SJCRH30 (cell line): ENCODE measurements at regions not wholly inside any gene's neighbourhood (a gene's known extent, or its start where the extent isn't known, plus 50 kb on each side); places are given as distances from the start of the nearest gene placed in this dataset.
A peak's percentile ranks its signal among the peaks of the same experiment; 100 is the strongest.
"Not testable (repeated sequence)": the region's sequence is repeated elsewhere in the genome, so short reads cannot be mapped to it uniquely, and the experiment has no call there.

Source experiments
- DNase-seq, 2 experiments: peaks; one replicate each; pipeline ENCODE4 v3.0.0-alpha.2; 2015 to 2020
- H3K27ac ChIP-seq: fragments of 250-450 bp; sonication (Bioruptor Pico); 2 replicates; pipeline ENCODE4 v1.5.1; 2020; ENCODE audit warnings: mild to moderate bottlenecking, moderate library complexity
- H3K27me3 ChIP-seq: fragments of 250-450 bp; sonication (Bioruptor Pico); 2 replicates; pipeline ENCODE4 v1.5.1; 2020; ENCODE audit warnings: mild to moderate bottlenecking, moderate library complexity
- H3K36me3 ChIP-seq: fragments of 250-450 bp; sonication (Bioruptor Pico); 2 replicates; pipeline ENCODE4 v1.5.1; 2020; ENCODE audit warnings: mild to moderate bottlenecking, moderate library complexity
- H3K4me1 ChIP-seq: fragments of 250-450 bp; sonication (Bioruptor Pico); 2 replicates; pipeline ENCODE4 v1.5.1; 2020; ENCODE audit warnings: mild to moderate bottlenecking, moderate library complexity
- H3K4me3 ChIP-seq: fragments of 250-450 bp; sonication (Bioruptor Pico); 2 replicates; pipeline ENCODE4 v1.5.1; 2020; ENCODE audit warnings: mild to moderate bottlenecking, moderate library complexity
- H3K9me3 ChIP-seq: fragments of 250-450 bp; sonication (Bioruptor Pico); replicated peaks from 2 replicates; pipeline ENCODE4 v1.5.1; 2020; ENCODE audit warnings: mild to moderate bottlenecking, moderate library complexity

GRCh38 chr2:37722971-37723370, 51.5 kb upstream of the CDC42EP3 start:
- not testable (repeated sequence) for H3K4me3 ChIP-seq, DNase-seq
- H3K9me3 ChIP-seq = peaks cover 25% of the 10 kb centered on the region

GRCh38 chr2:37730037-37730818, 58.8 kb upstream of the CDC42EP3 start:
- H3K27me3 ChIP-seq = no peaks in the 10 kb centered on the region
- no peak overlapping the region for H3K4me3 ChIP-seq
- 0 out of 2 replicates have a peak, but pooled peaks cover 3% of the 10 kb centered on the region for H3K9me3 ChIP-seq
- no peak for DNase-seq
- H3K4me1 ChIP-seq = peaks cover 11% of the 10 kb centered on the region
- no peak overlapping the region for H3K27ac ChIP-seq
- H3K36me3 ChIP-seq = no peaks in the 10 kb centered on the region

More at GRCh38 chr2:37722971-37723370, 51.5 kb upstream of the CDC42EP3 start:
- H3K4me1 ChIP-seq = peaks cover 11% of the 10 kb centered on the region
- not testable (repeated sequence) for H3K27me3 ChIP-seq, H3K36me3 ChIP-seq, H3K27ac ChIP-seq

DNA sequence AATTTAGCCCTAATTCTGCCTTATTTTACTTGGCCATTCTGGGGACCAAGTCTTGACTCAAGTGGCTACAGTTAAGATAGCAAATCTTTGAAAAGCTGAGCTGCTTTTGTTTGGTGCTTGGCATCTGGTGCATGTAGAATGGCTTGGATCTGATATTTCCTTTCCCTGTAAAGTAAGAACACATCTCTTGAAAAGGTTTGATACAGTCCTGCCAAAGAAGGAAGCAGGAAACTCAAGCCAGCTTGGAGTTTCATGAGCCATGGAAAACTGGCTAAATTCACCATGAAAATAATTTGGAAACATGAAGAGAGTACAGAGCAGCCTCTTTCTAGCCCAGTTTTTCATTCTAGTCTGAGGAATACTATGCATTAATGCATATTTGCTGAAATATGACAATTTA, 61.0 kb upstream of the CDC42EP3 start:
- H3K9me3 ChIP-seq, DNase-seq, H3K4me3 ChIP-seq, H3K36me3 ChIP-seq, H3K27ac ChIP-seq, H3K27me3 ChIP-seq: not testable (repeated sequence)
- peaks cover 18% of the 10 kb centered on the region for H3K4me1 ChIP-seq

DNA sequence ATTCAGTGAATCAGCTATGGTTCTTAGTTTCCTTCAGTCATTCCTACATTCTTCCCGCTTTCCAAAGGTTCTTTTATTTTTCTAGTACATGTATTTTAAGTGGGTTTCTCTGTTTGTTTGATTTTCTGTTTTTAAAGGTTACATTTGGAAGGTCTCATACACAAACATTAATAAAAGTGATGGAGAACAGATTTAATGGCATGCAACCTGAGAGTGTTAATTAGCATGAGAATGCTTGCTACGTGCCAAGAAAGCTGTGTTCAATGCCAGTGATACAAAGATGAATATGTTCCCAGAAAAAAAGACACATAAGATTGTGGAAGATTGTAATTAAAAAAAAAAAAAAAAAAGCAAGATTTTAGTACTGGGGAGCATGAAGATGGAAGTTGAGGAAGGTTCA, 61.8 kb upstream of the CDC42EP3 start:
- DNase-seq = no peak
- Histone ChIP-seq H3K4me3 (no peak overlapping the region), H3K36me3 (no peaks in the 10 kb centered on the region), H3K27me3 (no peaks in the 10 kb centered on the region), H3K9me3 (0 out of 2 replicates have a peak, but pooled peaks cover 2% of the 10 kb centered on the region), H3K4me1 (peaks cover 18% of the 10 kb centered on the region), H3K27ac (no peak overlapping the region)

GRCh38 chr2:37733955-37734354, 62.5 kb upstream of the CDC42EP3 start:
- H3K4me3 ChIP-seq, H3K27ac ChIP-seq, H3K9me3 ChIP-seq, H3K27me3 ChIP-seq, H3K36me3 ChIP-seq, DNase-seq: not testable (repeated sequence)
- peaks cover 18% of the 10 kb centered on the region for H3K4me1 ChIP-seq

GRCh38 chr2:37734891-37735523, 63.6 kb upstream of the CDC42EP3 start:
- H3K4me1 ChIP-seq = peaks cover 18% of the 10 kb centered on the region
- not testable (repeated sequence) for H3K36me3 ChIP-seq, H3K4me3 ChIP-seq, H3K9me3 ChIP-seq, H3K27me3 ChIP-seq
- H3K27ac ChIP-seq = peak overlapping the region; percentile 11; the same call in 1 of the 2 replicates
- peak in 1 of 2 experiments; percentile 22 for DNase-seq

GRCh38 chr2:37735524-37735910, 64.1 kb upstream of the CDC42EP3 start:
- H3K4me3 ChIP-seq, H3K36me3 ChIP-seq, H3K9me3 ChIP-seq, H3K27me3 ChIP-seq: not testable (repeated sequence)
- peak; percentile 55 to 65 for DNase-seq
- Histone ChIP-seq H3K27ac (peak overlapping the region; percentile 11; the same call in 1 of the 2 replicates), H3K4me1 (peaks cover 18% of the 10 kb centered on the region)

DNA sequence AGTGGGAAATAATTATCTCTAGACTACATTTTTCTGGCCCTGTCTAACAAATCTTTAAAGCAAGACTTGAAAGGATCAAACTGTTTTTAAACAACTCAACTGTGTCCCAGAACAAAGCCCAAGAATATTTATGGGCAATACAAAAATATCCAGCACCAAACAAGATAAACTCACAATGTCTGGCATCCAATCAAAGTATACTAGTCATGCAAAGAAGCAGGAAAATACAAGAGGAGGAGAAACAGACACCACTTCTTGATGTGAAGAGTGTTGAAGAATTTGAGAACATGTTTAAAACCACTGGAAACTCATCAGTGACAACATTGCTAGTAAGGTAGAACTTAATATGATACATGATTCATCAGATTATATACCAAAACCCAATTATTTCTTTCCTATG, 66.1 kb upstream of the CDC42EP3 start:
- no peaks in the 10 kb centered on the region for H3K36me3 ChIP-seq
- no peak overlapping the region for H3K27ac ChIP-seq
- DNase-seq = no peak
- H3K4me3 ChIP-seq = no peak overlapping the region
- no peaks in the 10 kb centered on the region for H3K27me3 ChIP-seq
- H3K9me3 ChIP-seq = peaks cover 2% of the 10 kb centered on the region; the same call in 1 of the 2 replicates
- peaks cover 17% of the 10 kb centered on the region for H3K4me1 ChIP-seq

- Histone ChIP-seq H3K27ac (no peak overlapping the region), H3K4me3 (no peak overlapping the region), H3K9me3 (peaks cover 2% of the 10 kb centered on the region; the same call in 1 of the 2 replicates), H3K36me3 (no peaks in the 10 kb centered on the region), H3K4me1 (peaks cover 13% of the 10 kb centered on the region), H3K27me3 (no peaks in the 10 kb centered on the region)
- no peak for DNase-seq
These were observed 66.9 kb upstream of the CDC42EP3 start for GRCh38 chr2:37738266-37738885.

- H3K27me3 ChIP-seq = no peaks in the 10 kb centered on the region
- peaks cover 13% of the 10 kb centered on the region for H3K4me1 ChIP-seq
- H3K4me3 ChIP-seq = no peak overlapping the region
- no peaks in the 10 kb centered on the region for H3K36me3 ChIP-seq
- no peak for DNase-seq
- peaks cover 2% of the 10 kb centered on the region; the same call in 1 of the 2 replicates for H3K9me3 ChIP-seq
- no peak overlapping the region for H3K27ac ChIP-seq
These were observed 67.7 kb upstream of the CDC42EP3 start for GRCh38 chr2:37739153-37739552.

DNA sequence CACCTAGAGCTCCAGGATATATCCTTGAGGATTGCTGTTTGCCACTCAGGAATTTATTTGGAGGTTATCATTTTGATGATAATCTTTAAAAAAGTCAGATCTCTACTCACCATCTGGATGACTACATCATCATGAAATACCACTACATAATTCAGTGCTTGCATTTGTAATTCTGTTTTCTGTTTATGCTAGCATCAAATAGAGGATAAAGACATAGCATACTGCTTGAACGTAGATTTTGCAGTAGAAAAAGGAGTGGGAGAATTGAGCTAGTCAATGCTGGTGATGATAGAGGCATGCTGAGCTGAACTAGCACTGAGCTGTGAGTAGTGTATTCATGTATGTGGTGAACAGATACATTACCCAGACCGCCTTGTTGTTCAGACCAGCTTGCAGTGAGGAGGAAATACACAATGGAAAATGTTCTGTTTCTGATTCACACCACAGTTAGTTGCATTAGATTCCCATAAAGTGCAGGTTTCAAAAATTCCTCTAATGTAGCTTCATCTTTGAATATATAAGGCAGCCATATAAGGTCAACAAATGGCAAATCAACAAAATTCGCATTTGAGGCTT, 68.8 kb upstream of the CDC42EP3 start:
- Histone ChIP-seq H3K27ac (no peak overlapping the region), H3K4me3 (no peak overlapping the region), H3K36me3 (no peaks in the 10 kb centered on the region), H3K9me3 (peaks cover 7% of the 10 kb centered on the region), H3K27me3 (no peaks in the 10 kb centered on the region), H3K4me1 (peaks cover 7% of the 10 kb centered on the region)
- DNase-seq = no peak

DNA sequence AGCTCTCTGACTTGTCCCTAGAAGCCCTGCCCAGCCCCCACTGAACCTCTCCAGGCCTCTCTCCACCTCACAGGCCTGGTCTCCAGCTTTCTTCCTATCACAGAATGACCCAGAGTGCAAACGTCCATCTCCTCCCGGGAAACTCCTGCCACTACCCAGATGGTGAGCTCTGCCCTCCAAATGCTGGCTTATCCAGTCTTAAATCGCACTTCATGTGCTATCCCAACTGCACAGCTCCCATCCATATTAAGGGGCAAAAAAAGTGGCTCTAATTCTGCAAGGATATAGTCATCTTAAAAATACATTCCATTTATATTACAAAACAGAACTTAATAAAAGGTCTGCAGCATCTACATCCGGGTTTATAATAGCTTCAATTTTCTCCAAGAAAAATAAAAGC, 70.8 kb upstream of the CDC42EP3 start:
- no peaks in the 10 kb centered on the region for H3K27me3 ChIP-seq
- H3K4me1 ChIP-seq = no peaks in the 10 kb centered on the region
- no peak overlapping the region for H3K4me3 ChIP-seq
- DNase-seq = no peak
- peaks cover 7% of the 10 kb centered on the region for H3K9me3 ChIP-seq
- H3K36me3 ChIP-seq = no peaks in the 10 kb centered on the region
- no peak overlapping the region for H3K27ac ChIP-seq

GRCh38 chr2:37744010-37744409, 72.6 kb upstream of the CDC42EP3 start:
- H3K27ac ChIP-seq = no peak overlapping the region
- peaks cover 5% of the 10 kb centered on the region for H3K9me3 ChIP-seq
- no peak for DNase-seq
- H3K36me3 ChIP-seq = no peaks in the 10 kb centered on the region
- no peak overlapping the region for H3K4me3 ChIP-seq
- 0 out of 2 replicates have a peak, but pooled peaks cover 3% of the 10 kb centered on the region for H3K4me1 ChIP-seq
- H3K27me3 ChIP-seq = no peaks in the 10 kb centered on the region

DNA sequence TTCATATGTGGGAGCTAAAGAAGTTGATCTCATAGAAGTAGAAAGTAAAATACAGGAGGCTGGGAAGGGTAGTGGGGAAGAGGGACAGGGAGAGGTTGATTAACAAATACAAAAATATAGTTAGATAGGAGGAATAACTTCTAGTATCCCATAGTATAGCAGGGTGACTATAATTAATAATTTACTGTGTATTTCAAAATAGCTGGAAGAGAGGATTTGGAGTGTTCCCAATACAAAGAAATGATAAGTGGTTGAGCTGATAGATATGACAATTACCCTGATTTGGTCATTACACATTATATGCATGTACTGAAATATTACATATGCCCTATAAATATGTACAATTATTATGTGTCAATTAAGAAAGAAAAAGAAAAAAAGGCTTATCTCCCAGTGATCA, 73.5 kb upstream of the CDC42EP3 start:
- H3K27me3 ChIP-seq, H3K4me3 ChIP-seq, H3K4me1 ChIP-seq, DNase-seq, H3K27ac ChIP-seq, H3K9me3 ChIP-seq, H3K36me3 ChIP-seq: not testable (repeated sequence)

DNA sequence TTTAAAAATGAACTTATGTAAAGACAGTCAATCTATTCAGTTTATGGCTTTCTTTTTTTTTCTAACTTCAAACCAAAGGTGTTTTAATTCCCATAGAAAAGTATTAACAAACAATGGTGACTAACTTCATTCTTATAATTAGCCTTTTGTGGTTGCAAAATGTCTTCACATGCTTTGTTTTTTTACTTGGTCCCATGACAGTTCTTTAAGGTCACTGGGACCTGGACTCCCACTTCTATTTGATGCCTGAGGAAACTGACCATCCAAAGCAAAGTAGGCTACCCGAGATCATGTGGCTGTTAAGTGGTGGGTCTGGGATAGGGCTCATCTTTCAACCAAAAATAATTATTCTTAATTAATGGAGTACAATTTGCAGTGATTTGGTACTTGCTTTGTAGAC, 74.6 kb upstream of the CDC42EP3 start:
- not testable (repeated sequence) for H3K27me3 ChIP-seq, H3K9me3 ChIP-seq, H3K27ac ChIP-seq, H3K4me1 ChIP-seq, H3K36me3 ChIP-seq, DNase-seq, H3K4me3 ChIP-seq
